ENCODE measurements at regions not wholly inside any gene's neighbourhood (a gene's known extent, or its start where the extent isn't known, plus 50 kb on each side); places are given as distances from the start of the nearest gene placed in this dataset.

- TF ChIP-seq, protein P1, sequence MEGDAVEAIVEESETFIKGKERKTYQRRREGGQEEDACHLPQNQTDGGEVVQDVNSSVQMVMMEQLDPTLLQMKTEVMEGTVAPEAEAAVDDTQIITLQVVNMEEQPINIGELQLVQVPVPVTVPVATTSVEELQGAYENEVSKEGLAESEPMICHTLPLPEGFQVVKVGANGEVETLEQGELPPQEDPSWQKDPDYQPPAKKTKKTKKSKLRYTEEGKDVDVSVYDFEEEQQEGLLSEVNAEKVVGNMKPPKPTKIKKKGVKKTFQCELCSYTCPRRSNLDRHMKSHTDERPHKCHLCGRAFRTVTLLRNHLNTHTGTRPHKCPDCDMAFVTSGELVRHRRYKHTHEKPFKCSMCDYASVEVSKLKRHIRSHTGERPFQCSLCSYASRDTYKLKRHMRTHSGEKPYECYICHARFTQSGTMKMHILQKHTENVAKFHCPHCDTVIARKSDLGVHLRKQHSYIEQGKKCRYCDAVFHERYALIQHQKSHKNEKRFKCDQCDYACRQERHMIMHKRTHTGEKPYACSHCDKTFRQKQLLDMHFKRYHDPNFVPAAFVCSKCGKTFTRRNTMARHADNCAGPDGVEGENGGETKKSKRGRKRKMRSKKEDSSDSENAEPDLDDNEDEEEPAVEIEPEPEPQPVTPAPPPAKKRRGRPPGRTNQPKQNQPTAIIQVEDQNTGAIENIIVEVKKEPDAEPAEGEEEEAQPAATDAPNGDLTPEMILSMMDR (IDR thresholded peaks at IDR 0.05): no peak
- no peak for TF ChIP-seq POLR2A (IDR thresholded peaks at IDR 0.05)
Measured at GRCh38 chr5:88391116-88391515, 122.5 kb upstream of the TMEM161B start.
